ENCODE measurements at regions not wholly inside any gene's neighbourhood (a gene's known extent, or its start where the extent isn't known, plus 50 kb on each side); places are given as distances from the start of the nearest gene placed in this dataset.

DNA sequence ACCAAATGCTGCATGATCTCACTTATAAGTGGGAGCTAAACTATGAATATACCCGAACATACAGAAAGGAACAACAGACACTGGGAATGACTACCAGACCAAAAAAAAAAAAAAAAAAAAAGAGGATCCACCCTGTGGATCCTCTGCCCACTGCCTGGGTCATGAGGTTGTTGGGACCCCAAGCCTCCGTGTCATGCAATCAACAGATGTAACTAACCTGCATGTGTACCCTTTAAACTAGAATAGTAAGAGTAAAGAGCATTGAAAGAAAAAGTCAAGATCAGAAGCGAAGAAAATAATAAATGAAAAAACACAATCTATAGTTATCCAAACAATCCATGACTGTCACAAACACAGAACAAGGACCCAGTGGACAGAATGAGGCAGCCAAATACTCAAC, 109.5 kb upstream of the TOP3B start:
- no peak for DNase-seq

DNA sequence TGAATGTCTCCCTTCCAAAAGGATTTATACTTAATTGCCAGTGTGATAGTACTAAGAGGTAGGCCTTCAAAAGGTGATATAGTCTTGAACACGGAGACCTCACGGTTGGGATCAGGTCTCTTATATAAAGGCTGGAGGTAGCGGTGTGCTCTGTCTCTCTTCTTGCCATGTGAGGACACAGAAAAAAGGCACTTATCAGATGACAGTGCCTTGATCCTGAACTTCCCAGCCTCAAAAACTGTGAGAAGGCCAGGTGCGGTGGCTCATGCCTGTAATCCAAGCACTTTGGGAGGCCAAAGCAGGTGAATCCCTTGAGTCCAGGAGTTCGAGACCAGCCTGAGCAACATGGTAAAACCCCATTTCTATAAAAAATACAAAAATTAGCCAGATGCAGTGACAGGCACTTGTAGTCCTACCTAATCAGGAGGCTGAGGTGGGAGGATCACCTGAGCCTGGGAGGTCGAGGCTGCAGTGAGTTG, 108.9 kb upstream of the TOP3B start:
- DNase-seq, result no peak

DNA sequence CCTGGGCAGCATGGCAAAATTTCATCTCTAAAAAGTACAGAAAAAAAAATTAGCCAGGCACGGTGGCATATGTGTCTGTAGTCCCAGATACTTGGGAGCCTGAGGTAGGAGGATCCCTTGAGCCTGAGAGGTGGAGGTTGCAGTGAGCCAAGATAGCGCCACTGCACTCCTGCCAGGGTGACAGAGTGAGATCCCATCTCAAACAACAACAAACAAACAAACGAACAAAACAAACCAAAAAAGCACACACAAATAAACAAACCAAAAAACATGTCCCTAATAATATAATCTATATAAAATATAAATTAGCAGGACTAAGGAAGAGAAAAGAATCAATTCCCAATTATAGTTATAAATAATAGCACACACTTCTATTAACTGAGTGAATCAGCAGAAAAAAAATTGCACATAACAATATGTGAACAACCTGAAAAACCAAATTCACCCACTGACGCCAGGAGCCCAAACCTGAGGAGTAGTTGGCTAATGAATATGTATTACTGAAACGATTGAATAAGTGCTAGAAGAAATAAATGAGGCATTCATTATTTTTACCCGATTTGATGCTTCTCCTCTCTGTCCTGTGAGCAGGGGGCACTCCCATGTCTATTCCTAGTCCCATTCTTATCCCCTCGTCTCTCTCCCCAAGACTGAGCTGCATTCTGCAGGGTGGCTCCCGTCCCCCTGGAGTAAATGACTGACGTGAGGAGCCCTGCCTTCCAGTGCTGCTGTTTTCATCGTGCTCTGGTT, 108.2 kb upstream of the TOP3B start:
- no peak for DNase-seq

DNA sequence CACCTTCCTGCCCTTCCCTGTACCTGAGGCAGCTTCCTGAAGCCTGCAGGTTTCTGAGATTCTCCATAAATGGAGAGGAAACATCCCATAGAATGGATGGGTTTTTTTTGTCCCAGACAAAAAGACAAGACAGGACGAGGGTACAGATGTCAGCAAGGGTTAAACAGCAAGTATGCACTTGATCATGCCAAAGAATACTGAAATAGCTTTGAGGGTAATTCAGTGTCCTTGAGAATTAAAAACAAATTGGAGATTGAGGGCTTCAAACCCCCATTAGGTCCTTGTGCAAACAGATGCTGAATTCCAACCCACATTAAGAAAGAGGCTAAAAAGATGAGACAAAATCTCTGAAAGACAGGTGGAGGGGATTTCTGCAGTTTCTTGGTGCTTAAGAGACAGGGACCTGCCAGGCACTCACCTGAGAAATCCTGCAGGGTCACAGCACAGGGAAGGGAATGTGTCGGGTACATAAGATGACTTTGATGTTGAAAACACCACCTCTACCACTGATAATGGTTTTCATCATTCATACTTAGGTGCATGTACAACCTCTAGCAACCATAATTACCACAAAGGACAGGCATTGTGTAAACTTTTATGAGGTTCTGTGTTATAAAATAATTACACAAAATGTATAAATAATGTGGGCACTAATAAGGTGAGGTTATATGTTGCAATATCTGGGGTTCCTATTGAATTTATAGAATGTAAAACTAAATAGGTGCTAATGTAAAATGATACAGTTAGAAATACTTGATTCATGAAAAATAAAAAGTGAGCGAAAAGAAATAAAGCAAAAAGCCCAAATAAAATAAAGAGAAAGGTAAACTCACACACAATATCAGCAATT, 107.1 kb upstream of the TOP3B start:
- no peak for DNase-seq

GRCh38 chr22:22088658-22089458, 106.3 kb upstream of the TOP3B start:
- DNase-seq, result no peak

DNA sequence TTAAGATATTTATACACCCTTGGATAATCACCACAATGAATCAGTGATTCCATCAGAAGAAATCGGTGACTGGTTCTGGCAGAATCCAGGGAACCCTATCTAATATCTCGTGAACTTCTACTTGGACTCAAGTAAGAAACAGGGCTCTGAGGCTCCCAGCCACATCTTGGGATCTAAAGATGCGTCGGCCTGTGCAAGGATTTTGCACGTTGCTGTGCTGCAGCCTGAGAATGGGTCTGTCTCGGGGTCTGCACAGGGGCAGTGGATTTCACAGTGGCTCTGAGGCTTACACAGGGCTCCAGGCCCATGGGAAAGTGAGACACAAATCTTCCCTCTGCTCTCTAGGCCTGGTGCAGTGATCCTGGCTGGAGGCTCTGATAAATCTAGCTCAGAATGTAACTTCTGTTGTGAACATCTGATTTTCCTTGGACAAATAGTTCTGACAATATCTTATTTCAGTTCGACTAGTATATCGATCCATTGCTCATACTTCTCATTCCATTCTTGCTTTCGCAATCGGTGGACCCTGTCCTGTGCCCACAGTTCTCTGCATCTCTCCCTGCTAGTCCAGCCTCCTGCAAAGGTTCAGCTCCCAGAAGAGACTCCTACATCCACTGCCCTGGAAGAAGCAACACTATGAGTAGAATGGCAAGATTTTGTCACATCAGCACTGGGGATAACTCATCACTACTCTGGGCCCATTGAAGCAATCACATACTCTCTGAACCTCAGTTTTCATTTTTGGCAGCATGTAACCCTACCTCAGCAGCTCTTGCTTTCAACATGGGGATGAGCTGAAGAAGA, 105.5 kb upstream of the TOP3B start:
- DNase-seq, result no peak

GRCh38 chr22:22086501-22087158, 104.0 kb upstream of the TOP3B start:
- DNase-seq, result no peak

GRCh38 chr22:22085702-22086500, 103.3 kb upstream of the TOP3B start:
- no peak for DNase-seq

DNA sequence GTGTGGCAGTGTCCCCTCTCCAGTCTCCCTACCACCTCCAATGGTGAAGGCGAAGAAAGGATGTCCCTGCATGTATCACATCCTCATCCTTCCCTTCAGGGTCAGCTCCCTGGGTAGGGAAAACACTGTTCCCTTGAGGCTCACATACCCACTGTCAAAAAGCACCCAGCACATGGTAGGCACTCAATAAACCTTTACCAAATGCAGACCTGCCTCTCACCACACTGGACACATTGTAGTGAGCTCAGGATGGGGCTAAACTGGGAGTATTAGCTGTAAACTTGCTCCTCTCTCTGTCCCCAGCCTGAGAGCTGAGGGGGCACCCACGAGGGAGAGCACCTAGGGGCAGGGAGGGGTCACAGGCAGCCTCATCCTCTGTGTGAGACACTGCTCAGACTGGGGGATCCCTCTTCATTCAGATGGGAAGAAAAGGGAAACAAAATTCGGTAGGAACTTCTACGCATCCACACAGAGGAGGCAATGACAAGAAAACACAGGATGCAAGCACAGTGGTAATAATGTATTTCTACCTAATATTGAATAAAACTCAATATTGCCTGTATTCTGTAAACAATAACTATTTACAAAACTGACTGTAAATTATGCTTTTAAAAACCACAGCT, 101.6 kb upstream of the TOP3B start:
- DNase-seq, result no peak

GRCh38 chr22:22082960-22083359, 100.4 kb upstream of the TOP3B start:
- no peak for DNase-seq

DNA sequence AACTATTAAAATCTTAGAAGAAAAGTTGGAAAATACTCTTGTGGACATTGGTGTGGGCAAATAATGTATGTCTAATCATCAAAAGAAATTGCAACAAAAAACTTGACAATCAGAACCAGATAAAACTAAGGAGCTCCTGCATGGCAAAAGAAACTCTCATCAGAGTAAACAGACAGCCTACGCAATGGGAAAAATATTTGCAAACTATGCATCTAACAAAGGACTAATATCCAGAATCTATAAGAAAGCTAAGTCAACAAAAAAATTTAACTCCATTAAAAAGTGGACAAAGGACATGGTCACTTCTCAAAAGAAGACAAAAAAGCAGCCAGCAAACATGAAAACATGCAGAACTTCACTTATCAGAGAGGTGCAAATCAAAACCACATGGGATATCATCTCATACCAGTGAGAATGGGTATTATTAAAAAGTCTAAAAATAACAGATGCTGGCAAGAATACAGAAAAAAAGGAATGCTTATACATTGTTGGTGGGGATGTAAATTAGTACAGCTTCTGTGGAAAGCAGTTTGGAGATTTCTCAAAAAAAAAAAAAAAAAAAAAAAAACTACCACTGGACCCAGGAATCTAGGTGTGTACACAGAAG, 99.7 kb upstream of the TOP3B start:
- no peak for DNase-seq

- DNase-seq, result no peak
These were observed 97.7 kb upstream of the TOP3B start for GRCh38 chr22:22080270-22080669.

DNA sequence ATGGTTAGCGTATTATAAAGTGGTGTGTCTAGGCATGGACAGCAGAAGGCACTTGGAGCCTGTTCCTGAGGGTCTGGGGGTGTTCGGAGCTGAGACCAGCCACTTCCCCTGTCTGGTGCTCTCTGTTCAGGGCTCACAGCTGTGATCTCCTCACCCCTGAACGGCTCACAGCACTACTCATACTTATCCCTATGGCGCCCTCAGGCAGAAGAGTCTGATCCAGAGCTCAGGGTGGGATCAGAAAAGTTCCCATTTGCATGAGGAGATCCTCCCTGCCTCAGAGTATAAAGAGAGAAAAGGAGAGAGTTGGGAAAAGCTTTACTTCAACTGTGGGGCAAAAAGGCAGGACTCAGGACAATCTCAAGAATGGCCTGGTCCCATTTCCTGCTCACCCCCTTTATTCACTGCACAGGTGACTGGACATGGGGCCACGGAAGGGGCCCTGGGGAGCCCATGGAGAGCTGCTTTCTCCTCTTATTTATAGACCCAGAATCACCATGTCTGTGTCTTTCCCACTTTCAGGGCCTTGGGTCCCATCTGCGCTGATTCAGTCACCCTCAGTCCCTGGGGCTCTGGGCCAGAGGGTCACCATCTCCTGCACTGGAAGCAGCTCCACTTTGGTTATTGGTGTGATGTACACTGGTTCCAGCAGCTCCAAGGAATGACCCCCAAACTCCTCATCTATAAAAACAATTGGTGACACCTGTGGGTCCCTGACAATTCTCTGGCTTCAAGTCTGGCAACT, 97.0 kb upstream of the TOP3B start:
- DNase-seq, result no peak

DNA sequence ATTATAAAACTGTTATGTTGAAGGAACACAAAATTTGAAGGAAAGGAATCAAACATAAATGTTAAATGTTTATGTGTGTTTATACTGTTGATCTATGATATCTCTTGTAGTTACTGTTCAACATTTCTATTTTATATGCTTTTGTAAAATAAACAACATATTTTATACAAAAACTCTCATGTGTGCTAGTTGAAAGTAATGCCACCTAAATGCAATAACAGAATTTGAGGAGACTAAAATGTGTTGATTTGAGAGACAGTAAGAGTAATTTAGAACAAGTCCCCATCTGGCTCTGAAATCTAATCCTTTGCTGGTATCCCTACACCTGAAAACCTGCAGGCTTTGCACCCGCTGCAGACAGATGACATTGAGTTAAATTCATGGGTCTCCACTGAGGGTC, 95.7 kb upstream of the TOP3B start:
- no peak for DNase-seq

DNA sequence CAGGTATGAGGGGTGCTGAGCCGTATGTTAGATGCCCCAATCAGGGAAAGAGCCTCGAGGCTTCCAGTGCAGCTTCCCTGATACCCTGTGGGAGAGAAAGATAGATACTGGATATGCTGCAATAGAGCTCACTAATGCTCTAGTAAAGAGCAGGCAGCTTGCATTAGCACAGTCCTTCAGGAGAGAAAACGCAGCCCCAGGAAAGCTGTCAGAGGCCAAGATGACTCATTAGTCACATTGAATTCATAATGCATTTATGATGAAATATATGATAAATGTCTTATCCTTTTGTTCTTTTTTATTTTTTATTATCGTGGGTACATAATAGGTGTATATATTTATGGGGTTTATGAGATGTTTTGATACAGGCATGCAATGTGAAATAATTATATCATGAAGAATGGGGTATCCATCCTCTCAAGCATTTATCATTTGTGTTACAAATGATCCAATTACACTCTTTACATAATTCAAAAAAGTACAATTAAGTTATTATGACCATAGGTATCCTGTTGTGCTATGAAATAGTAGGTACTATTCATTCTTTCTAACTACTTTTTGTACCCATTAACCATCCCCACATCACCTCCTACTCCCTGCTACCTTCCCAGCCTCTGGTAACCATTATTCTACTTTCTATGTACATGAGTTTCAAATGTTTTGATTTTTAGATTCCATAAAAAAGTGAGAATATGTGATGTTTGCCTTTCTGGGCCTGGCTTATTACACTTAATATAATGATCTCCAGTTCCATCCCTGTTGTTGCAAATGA, 94.5 kb upstream of the TOP3B start:
- no peak for DNase-seq

- no peak for DNase-seq
These were observed 93.8 kb upstream of the TOP3B start for GRCh38 chr22:22076361-22076760.

DNA sequence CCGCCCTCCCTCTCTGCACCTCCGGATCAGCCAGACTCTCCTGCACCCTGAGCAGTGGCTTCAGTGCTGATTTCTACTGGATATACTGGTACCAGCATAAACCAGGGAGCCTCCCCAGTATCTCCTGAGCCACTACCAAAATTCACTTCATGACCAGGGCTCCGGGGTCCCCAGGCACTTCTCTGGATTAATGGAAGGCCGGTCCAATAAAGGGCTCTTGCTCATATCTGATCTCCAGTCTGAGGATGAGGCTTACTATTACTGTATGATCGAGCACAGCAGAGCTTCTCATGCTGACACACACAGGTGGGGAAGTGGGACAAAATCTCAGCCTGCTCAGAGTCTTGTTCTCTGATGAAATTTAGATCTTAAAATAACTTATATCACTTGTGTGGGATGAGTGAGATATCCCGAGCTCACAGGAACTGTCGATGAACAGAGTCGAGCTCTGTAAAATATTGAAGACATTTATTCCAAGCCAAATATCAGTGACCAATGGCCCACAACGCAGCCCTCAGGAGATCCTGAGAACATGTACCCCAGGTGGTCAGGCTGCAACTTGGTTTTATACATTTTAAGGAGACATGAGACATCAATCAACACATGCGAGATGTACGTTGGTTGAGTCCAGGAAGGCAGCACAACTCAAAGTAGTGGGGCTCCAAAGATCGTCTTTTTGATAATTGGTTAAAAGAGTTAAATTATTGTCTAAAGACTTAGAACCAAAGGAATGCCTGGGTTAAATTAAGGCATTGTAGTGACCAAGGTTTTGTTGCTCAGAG, 93.0 kb upstream of the TOP3B start:
- DNase-seq, result no peak
